SK-N-SH treated with all-trans-retinoic acid at 6 μM for 48 hours (cell line): ENCODE measurements at regions not wholly inside any gene's neighbourhood (a gene's known extent, or its start where the extent isn't known, plus 50 kb on each side); places are given as distances from the start of the nearest gene placed in this dataset.
A peak's percentile ranks its signal among the peaks of the same experiment; 100 is the strongest.

Experiments used
- ATAC-seq: fragments of 200-7000 bp; cut with Tn5 transposase; 3 replicates; pipeline ENCODE4 v1.9.1; 2020; ENCODE audit warnings: mild to moderate bottlenecking, moderate library complexity
- ARNTL ChIP-seq: fragments of 450-650 bp; formaldehyde crosslinking; IDR thresholded peaks from 2 replicates; pipeline ENCODE4 v1.5.0; 2020; ENCODE audit warnings: low read depth, mild to moderate bottlenecking, moderate library complexity, borderline replicate concordance
- BACH2 ChIP-seq: fragments of 250-450 bp; sonication (Bioruptor Pico); IDR thresholded peaks from 2 replicates; pipeline ENCODE4 v1.9.0; 2021; ENCODE audit warnings: mild to moderate bottlenecking, borderline replicate concordance
- CSDC2 ChIP-seq: fragments of 250-450 bp; sonication (Bioruptor Pico); IDR thresholded peaks from 2 replicates; pipeline ENCODE4 v1.5.0; 2020; ENCODE audit warnings: mild to moderate bottlenecking, moderate library complexity
- CSRNP3 ChIP-seq: fragments of 250-450 bp; sonication (Bioruptor Pico); IDR thresholded peaks from 2 replicates; pipeline ENCODE4 v1.5.1; 2021; ENCODE audit warnings: mild to moderate bottlenecking, moderate library complexity
- ESRRG ChIP-seq: fragments of 250-450 bp; sonication (Bioruptor Pico); IDR thresholded peaks from 2 replicates; pipeline ENCODE4 v1.6.1; 2021; ENCODE audit warnings: mild to moderate bottlenecking
- GLIS3 ChIP-seq: fragments of 250-450 bp; sonication (Bioruptor Pico); IDR thresholded peaks from 2 replicates; pipeline ENCODE4 v1.5.0; 2020; ENCODE audit warnings: mild to moderate bottlenecking, moderate library complexity
- ISL1 ChIP-seq: fragments of 250-450 bp; sonication (Bioruptor Pico); IDR thresholded peaks from 2 replicates; pipeline ENCODE4 v2.1.2; 2022; ENCODE audit warnings: mild to moderate bottlenecking, moderate library complexity
- OSR1 ChIP-seq: fragments of 250-450 bp; sonication (Bioruptor Pico); IDR thresholded peaks from 2 replicates; pipeline ENCODE4 v1.8.0; 2022; ENCODE audit warnings: moderate library complexity, mild to moderate bottlenecking, inconsistent platforms
- POU6F1 ChIP-seq: fragments of 250-450 bp; sonication (Bioruptor Pico); IDR thresholded peaks from 2 replicates; pipeline ENCODE4 v1.8.0; 2021; ENCODE audit warnings: low read depth, mild to moderate bottlenecking, moderate library complexity, borderline replicate concordance
- PPARA ChIP-seq: fragments of 250-450 bp; sonication (Bioruptor Pico); IDR thresholded peaks from 2 replicates; pipeline ENCODE4 v1.5.0; 2020; ENCODE audit warnings: mild to moderate bottlenecking, borderline replicate concordance
- RARB ChIP-seq: fragments of 250-450 bp; sonication (Bioruptor Pico); IDR thresholded peaks from 2 replicates; pipeline ENCODE4 v1.8.0; 2021; ENCODE audit warnings: mild to moderate bottlenecking, moderate library complexity
- SNAI2 ChIP-seq: fragments of 250-450 bp; sonication (Bioruptor Pico); IDR thresholded peaks from 2 replicates; pipeline ENCODE4 v1.5.0; 2020; ENCODE audit warnings: mild to moderate bottlenecking, moderate library complexity
- TCF4 ChIP-seq: fragments of 250-450 bp; sonication (Bioruptor Pico); IDR thresholded peaks from 2 replicates; pipeline ENCODE4 v1.8.0; 2021; ENCODE audit warnings: mild to moderate bottlenecking, moderate library complexity, borderline replicate concordance
- TOX ChIP-seq: fragments of 250-450 bp; sonication (Bioruptor Pico); IDR thresholded peaks from 2 replicates; pipeline ENCODE4 v1.8.0; 2021; ENCODE audit warnings: mild to moderate bottlenecking, moderate library complexity, borderline replicate concordance
- TSHZ2 ChIP-seq: fragments of 250-450 bp; sonication (Bioruptor Pico); IDR thresholded peaks from 2 replicates; pipeline ENCODE4 v1.5.0; 2020; ENCODE audit warnings: mild to moderate bottlenecking, moderate library complexity
- ZC3H10 ChIP-seq: fragments of 250-450 bp; sonication (Bioruptor Pico); IDR thresholded peaks from 2 replicates; pipeline ENCODE4 v1.5.1; 2021; ENCODE audit warnings: mild to moderate bottlenecking, moderate library complexity
- ZFP3 ChIP-seq: fragments of 250-450 bp; sonication (Bioruptor Pico); IDR thresholded peaks from 2 replicates; pipeline ENCODE4 v1.5.0; 2020; ENCODE audit warnings: mild to moderate bottlenecking, moderate library complexity
- ZFP30 ChIP-seq: fragments of 450-650 bp; formaldehyde crosslinking; IDR thresholded peaks from 2 replicates; pipeline ENCODE4 v1.5.0; 2022; ENCODE audit warnings: mild to moderate bottlenecking, moderate library complexity
- ZNF565 ChIP-seq: fragments of 450-650 bp; formaldehyde crosslinking; conservative IDR thresholded peaks from 2 replicates; pipeline ENCODE4 v1.5.0; 2020; ENCODE audit warnings: low read depth, mild to moderate bottlenecking, moderate library complexity
- ZNF70 ChIP-seq: fragments of 450-650 bp; formaldehyde crosslinking; IDR thresholded peaks from 2 replicates; pipeline ENCODE4 v1.5.0; 2020; ENCODE audit warnings: mild to moderate bottlenecking, moderate library complexity
- ZNF8 ChIP-seq: fragments of 450-650 bp; formaldehyde crosslinking; IDR thresholded peaks from 2 replicates; pipeline ENCODE4 v1.5.0; 2020; ENCODE audit warnings: mild to moderate bottlenecking, moderate library complexity
- TF ChIP-seq, protein P1 (sequence below): fragments of 250-450 bp; sonication (Bioruptor Pico); IDR thresholded peaks from 2 replicates; pipeline ENCODE4 v1.8.0; 2020; ENCODE audit warnings: mild to moderate bottlenecking, moderate library complexity, borderline replicate concordance

DNA sequence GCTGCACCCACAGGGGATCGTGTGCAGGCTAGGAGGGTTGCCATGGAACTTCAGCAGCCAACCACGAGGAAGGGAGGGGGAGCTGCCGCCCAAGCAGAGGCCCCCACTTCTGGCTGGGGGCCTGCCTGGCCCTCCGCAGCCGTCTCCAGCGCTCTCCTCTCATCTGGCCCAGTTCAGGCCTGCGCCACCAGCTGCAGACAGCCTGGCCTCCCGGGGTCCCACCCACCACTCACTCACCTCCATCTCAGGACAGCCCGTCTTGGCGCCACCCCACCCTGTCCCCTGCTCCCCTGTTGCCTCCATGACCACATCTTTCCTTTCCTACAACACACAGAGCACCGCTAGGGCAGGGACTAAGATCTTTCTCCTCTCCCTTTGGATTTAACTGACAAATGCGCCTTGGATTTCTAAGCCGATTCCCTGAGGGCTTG lies 98.7 kb downstream of the ANKRD60 start:
- no peak for ATAC-seq

GRCh38 chr20:58128635-58129625 lies 99.5 kb downstream of the ANKRD60 start:
- no peak for TF ChIP-seq ARNTL
- no peak for TF ChIP-seq CSDC2 (CRISPR knock-in tag)
- no peak for TF ChIP-seq ZFP30
- no peak for TF ChIP-seq TOX
- no peak for TF ChIP-seq ZNF8 (CRISPR knock-in tag)
- no peak for ATAC-seq

More for the DNA sequence above, 98.7 kb downstream of the ANKRD60 start:
- TF ChIP-seq ARNTL = no peak
- TF ChIP-seq ZNF565 (CRISPR knock-in tag) = no peak
- TF ChIP-seq GLIS3 = no peak
- no peak for TF ChIP-seq TSHZ2
- TF ChIP-seq ZFP30 = no peak
- TF ChIP-seq ESRRG (CRISPR knock-in tag) = no peak
- no peak for TF ChIP-seq TCF4 (CRISPR knock-in tag)
- TF ChIP-seq, protein P1, sequence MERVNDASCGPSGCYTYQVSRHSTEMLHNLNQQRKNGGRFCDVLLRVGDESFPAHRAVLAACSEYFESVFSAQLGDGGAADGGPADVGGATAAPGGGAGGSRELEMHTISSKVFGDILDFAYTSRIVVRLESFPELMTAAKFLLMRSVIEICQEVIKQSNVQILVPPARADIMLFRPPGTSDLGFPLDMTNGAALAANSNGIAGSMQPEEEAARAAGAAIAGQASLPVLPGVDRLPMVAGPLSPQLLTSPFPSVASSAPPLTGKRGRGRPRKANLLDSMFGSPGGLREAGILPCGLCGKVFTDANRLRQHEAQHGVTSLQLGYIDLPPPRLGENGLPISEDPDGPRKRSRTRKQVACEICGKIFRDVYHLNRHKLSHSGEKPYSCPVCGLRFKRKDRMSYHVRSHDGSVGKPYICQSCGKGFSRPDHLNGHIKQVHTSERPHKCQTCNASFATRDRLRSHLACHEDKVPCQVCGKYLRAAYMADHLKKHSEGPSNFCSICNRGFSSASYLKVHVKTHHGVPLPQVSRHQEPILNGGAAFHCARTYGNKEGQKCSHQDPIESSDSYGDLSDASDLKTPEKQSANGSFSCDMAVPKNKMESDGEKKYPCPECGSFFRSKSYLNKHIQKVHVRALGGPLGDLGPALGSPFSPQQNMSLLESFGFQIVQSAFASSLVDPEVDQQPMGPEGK (CRISPR knock-in tag) = no peak
- no peak for TF ChIP-seq OSR1 (CRISPR knock-in tag)
- TF ChIP-seq CSDC2 (CRISPR knock-in tag) = no peak
- no peak for TF ChIP-seq RARB (CRISPR knock-in tag)
- TF ChIP-seq ZC3H10 (CRISPR knock-in tag) = no peak
- TF ChIP-seq ZNF8 (CRISPR knock-in tag) = no peak
- TF ChIP-seq BACH2 = no peak
- TF ChIP-seq ZNF70 = no peak

- ATAC-seq = peak; percentile 76
- TF ChIP-seq ZNF565 (CRISPR knock-in tag) (no peak), ISL1 (CRISPR knock-in tag) (no peak), ZFP3 (no peak), PPARA (CRISPR knock-in tag) (no peak), SNAI2 (CRISPR knock-in tag) (no peak), TOX (no peak), ZNF8 (CRISPR knock-in tag) (no peak), ZFP30 (no peak), ZNF70 (no peak), ESRRG (CRISPR knock-in tag) (no peak), ARNTL (no peak), BACH2 (no peak)
- TF ChIP-seq, protein P1 (CRISPR knock-in tag) = no peak
- TF ChIP-seq, all 23 proteins: peak for 0
Measured at GRCh38 chr20:58127701-58128111, 100.7 kb downstream of the ANKRD60 start.

GRCh38 chr20:58125726-58126125 lies 102.7 kb downstream of the ANKRD60 start:
- ATAC-seq = no peak
- TF ChIP-seq OSR1 (CRISPR knock-in tag) = no peak
- TF ChIP-seq POU6F1 (CRISPR knock-in tag) = no peak
- TF ChIP-seq ISL1 (CRISPR knock-in tag) = no peak
- TF ChIP-seq BACH2 = no peak
- no peak for TF ChIP-seq CSRNP3
- TF ChIP-seq ZNF8 (CRISPR knock-in tag) = no peak
- TF ChIP-seq RARB (CRISPR knock-in tag) = no peak
